SU-DHL-6 (cell line): ENCODE measurements at regions not wholly inside any gene's neighbourhood (a gene's known extent, or its start where the extent isn't known, plus 50 kb on each side); places are given as distances from the start of the nearest gene placed in this dataset.

Source experiments
- H2AFZ ChIP-seq: fragments of 200-600 bp; sonication (generic); 2 replicates; pipeline ENCODE4 v1.6.1; 2014; ENCODE audit warnings: low read depth, mild to moderate bottlenecking, moderate library complexity, mixed read lengths, antibody characterized with exemption, low read length; ENCODE audit not compliant: severe bottlenecking
- H3F3A ChIP-seq: fragments of 200-600 bp; shearing (Covaris generic); 2 replicates; pipeline ENCODE4 v1.6.0; 2016; ENCODE audit warnings: antibody characterized with exemption, mild to moderate bottlenecking; ENCODE audit not compliant: insufficient read depth
- H3K27ac ChIP-seq: fragments of 200-600 bp; sonication (generic); 2 replicates; pipeline ENCODE4 v1.5.1; 2016; ENCODE audit warnings: low read depth, mild to moderate bottlenecking, low read length, moderate library complexity, mixed read lengths
- H3K27me3 ChIP-seq: fragments of 200-600 bp; sonication (generic), shearing (Covaris generic); 2 replicates; pipeline ENCODE4 v1.6.0; 2014; ENCODE audit warnings: mild to moderate bottlenecking, low read length
- H3K36me3 ChIP-seq: fragments of 200-600 bp; sonication (generic); 2 replicates; pipeline ENCODE4 v1.6.1; 2014; ENCODE audit warnings: mild to moderate bottlenecking, low read length, mixed read lengths
- H3K4me2 ChIP-seq: fragments of 300-600, 200-600 bp; shearing (Covaris generic), sonication (generic); 2 replicates; pipeline ENCODE4 v1.6.0; 2014; ENCODE audit warnings: low read length, low read depth, mild to moderate bottlenecking; ENCODE audit not compliant: poor library complexity, severe bottlenecking
- H3K4me3 ChIP-seq: fragments of 200-600 bp; sonication (generic); 2 replicates; pipeline ENCODE4 v1.5.1; 2014; ENCODE audit warnings: antibody characterized with exemption, low read length, mild to moderate bottlenecking, mixed read lengths; ENCODE audit not compliant: insufficient read depth, poor library complexity, severe bottlenecking
- H3K79me2 ChIP-seq: fragments of 200-600 bp; sonication (generic); 2 replicates; pipeline ENCODE4 v1.6.1; 2014; ENCODE audit warnings: mild to moderate bottlenecking, low read length, moderate library complexity; ENCODE audit not compliant: insufficient read depth
- H3K9ac ChIP-seq: fragments of 200-600 bp; sonication (generic); 2 replicates; pipeline ENCODE4 v1.7.0; 2014; ENCODE audit warnings: mild to moderate bottlenecking, low read length
- H3K9me2 ChIP-seq: fragments of 200-600 bp; sonication (generic); replicated peaks from 2 replicates; pipeline ENCODE4 v1.6.1; 2014; ENCODE audit warnings: low read length; ENCODE audit not compliant: insufficient read depth
- H3K9me3 ChIP-seq: fragments of 200-600 bp; sonication (generic); 2 replicates; pipeline ENCODE4 v1.6.1; 2014; ENCODE audit warnings: low read length, mixed read lengths; ENCODE audit not compliant: insufficient read depth
- H4K20me1 ChIP-seq: fragments of 200-600 bp; sonication (generic); 2 replicates; pipeline ENCODE4 v1.6.1; 2014; ENCODE audit warnings: low read depth, mild to moderate bottlenecking, antibody characterized with exemption, low read length, moderate library complexity, mixed read lengths
- EZH2phosphoT487 ChIP-seq: fragments of 200-600 bp; sonication (generic), shearing (Covaris generic); conservative IDR thresholded peaks from 2 replicates; pipeline ENCODE4 v1.6.1; 2018; ENCODE audit warnings: mild to moderate bottlenecking, antibody characterized with exemption, low read length, moderate library complexity, mixed read lengths
- TF ChIP-seq, protein P1 (sequence below): fragments of 200-600 bp; sonication (generic); IDR thresholded peaks from one replicate; pipeline ENCODE4 v1.5.1; 2017; ENCODE audit warnings: antibody characterized with exemption, mild to moderate bottlenecking, low read length, moderate library complexity; ENCODE audit not compliant: insufficient read depth, poor library complexity, severe bottlenecking

DNA sequence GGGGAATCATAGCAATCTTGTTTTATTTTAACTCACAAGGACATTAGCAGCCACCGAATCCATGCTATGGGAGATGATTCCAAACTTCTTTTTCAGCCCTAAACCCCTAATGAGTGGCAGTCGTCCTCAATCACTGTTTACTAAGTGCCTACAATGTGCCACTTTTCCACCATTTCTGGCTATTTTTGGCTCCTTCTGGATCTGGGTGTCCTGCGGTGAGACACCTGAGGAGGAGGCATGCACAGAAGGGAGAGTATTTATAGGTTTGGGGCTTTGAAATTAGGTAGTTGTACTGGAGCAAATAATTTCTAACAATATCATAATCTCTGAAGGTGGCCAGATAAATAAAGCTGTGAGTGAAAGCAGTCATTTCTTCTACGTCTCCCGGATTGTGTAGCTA lies 1125.6 kb downstream of the BCL11B start:
- no peak overlapping the region for H2AFZ ChIP-seq

GRCh38 chr14:98154254-98154653 lies 1117.7 kb downstream of the BCL11B start:
- no peaks in the 10 kb centered on the region for H3K9me2 ChIP-seq
- H3K4me3 ChIP-seq: no peak overlapping the region
- no peak overlapping the region for H2AFZ ChIP-seq
- no peaks in the 10 kb centered on the region for H4K20me1 ChIP-seq
- no peak overlapping the region for H3K4me2 ChIP-seq
- no peak for TF ChIP-seq EZH2phosphoT487
- TF ChIP-seq, protein P1, sequence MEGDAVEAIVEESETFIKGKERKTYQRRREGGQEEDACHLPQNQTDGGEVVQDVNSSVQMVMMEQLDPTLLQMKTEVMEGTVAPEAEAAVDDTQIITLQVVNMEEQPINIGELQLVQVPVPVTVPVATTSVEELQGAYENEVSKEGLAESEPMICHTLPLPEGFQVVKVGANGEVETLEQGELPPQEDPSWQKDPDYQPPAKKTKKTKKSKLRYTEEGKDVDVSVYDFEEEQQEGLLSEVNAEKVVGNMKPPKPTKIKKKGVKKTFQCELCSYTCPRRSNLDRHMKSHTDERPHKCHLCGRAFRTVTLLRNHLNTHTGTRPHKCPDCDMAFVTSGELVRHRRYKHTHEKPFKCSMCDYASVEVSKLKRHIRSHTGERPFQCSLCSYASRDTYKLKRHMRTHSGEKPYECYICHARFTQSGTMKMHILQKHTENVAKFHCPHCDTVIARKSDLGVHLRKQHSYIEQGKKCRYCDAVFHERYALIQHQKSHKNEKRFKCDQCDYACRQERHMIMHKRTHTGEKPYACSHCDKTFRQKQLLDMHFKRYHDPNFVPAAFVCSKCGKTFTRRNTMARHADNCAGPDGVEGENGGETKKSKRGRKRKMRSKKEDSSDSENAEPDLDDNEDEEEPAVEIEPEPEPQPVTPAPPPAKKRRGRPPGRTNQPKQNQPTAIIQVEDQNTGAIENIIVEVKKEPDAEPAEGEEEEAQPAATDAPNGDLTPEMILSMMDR: no peak
- H3K36me3 ChIP-seq: no peaks in the 10 kb centered on the region
- no peaks in the 10 kb centered on the region for H3K9me3 ChIP-seq
- no peaks in the 10 kb centered on the region for H3K27me3 ChIP-seq
- no peak overlapping the region for H3K27ac ChIP-seq
- H3K79me2 ChIP-seq: no peaks in the 10 kb centered on the region
- no peak overlapping the region for H3K9ac ChIP-seq
- no peaks in the 10 kb centered on the region for H3F3A ChIP-seq

More for the DNA sequence above, 1125.6 kb downstream of the BCL11B start:
- H3K36me3 ChIP-seq: no peaks in the 10 kb centered on the region
- no peaks in the 10 kb centered on the region for H3F3A ChIP-seq
- H3K4me3 ChIP-seq: no peak overlapping the region
- TF ChIP-seq, protein P1: no peak
- TF ChIP-seq EZH2phosphoT487: no peak
- no peaks in the 10 kb centered on the region for H3K9me2 ChIP-seq
- H3K9me3 ChIP-seq: no peaks in the 10 kb centered on the region
- H3K79me2 ChIP-seq: no peaks in the 10 kb centered on the region
- H4K20me1 ChIP-seq: no peaks in the 10 kb centered on the region
- H3K27me3 ChIP-seq: no peaks in the 10 kb centered on the region
- no peak overlapping the region for H3K27ac ChIP-seq
- no peak overlapping the region for H3K9ac ChIP-seq
- no peak overlapping the region for H3K4me2 ChIP-seq

- TF ChIP-seq, protein P1: no peak
- TF ChIP-seq EZH2phosphoT487: no peak
- no peak overlapping the region for H3K4me2 ChIP-seq
- H3K9me2 ChIP-seq: no peaks in the 10 kb centered on the region
- H3K9me3 ChIP-seq: no peaks in the 10 kb centered on the region
- H3K36me3 ChIP-seq: no peaks in the 10 kb centered on the region
- no peaks in the 10 kb centered on the region for H3F3A ChIP-seq
- no peak overlapping the region for H3K9ac ChIP-seq
- H3K79me2 ChIP-seq: no peaks in the 10 kb centered on the region
- H3K27me3 ChIP-seq: no peaks in the 10 kb centered on the region
- no peak overlapping the region for H3K27ac ChIP-seq
- no peak overlapping the region for H2AFZ ChIP-seq
- H3K4me3 ChIP-seq: no peak overlapping the region
- no peaks in the 10 kb centered on the region for H4K20me1 ChIP-seq
Observed at GRCh38 chr14:98156411-98156810, 1115.6 kb downstream of the BCL11B start.
